ENCODE measurements at regions not wholly inside any gene's neighbourhood (a gene's known extent, or its start where the extent isn't known, plus 50 kb on each side); places are given as distances from the start of the nearest gene placed in this dataset.

DNA sequence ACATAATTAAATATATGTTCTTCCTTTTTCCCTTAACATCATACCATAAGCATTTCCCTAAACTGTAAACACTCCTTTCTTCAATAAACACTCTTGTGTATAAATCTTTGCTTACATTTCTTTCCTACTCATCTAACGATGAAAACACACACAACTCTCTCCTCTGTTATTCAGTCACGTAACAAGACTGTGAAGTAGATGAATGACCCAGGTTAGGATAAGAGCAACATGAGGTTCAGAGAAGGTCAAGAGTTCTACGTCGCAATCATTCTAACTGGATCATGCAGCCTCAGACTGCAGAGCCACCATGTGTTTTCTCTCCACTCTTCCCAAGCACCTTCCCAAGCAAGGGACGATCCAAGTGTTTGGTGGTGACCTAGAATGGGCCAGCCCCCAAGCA is 70.5 kb upstream of the SPTLC1 start:
- DNase-seq (ENCODE audit: low spot score), result no peak

DNA sequence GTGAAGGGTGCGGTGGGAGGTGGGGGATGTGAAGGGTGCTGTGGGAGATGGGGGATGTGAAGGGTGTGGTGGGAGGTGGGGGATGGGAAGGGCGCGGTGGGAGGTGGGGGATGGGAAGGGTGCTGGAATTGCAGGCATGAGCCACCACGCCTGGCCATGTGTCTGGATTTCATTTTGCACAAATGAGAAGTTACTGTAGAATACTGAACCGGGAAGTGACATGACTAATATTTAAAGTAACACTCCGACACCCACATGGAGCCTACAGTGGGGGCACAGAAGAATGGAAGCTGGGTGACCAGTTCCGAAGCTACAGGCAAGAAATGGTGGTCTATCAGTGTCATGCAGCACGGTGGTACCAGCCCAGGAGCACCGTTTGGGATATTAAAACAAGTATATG is 69.9 kb upstream of the SPTLC1 start:
- DNase-seq (ENCODE audit: low spot score), result no peak

DNA sequence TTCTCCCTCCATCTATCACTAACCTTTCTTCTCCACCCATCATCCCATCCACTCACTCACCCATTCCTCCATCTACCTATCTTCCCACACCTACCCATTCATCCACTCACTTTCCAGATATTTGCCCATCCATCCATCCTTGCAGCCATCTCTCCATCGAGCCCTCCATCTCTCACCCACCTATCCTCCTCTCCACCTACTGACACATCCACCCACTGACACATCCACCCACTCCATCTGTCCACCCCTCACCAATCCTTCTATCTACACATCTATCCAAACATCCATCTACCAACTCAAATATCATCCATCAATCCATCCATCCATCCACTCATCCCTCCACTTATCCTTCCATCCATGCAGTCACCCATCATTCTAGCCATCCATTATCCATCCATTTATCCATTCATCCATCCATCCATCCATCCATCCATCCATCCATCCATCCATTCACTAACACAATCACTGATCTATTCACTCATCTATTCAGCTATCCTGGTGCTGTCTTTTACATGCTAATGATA is 68.9 kb upstream of the SPTLC1 start:
- DNase-seq (ENCODE audit: low spot score), result no peak

DNA sequence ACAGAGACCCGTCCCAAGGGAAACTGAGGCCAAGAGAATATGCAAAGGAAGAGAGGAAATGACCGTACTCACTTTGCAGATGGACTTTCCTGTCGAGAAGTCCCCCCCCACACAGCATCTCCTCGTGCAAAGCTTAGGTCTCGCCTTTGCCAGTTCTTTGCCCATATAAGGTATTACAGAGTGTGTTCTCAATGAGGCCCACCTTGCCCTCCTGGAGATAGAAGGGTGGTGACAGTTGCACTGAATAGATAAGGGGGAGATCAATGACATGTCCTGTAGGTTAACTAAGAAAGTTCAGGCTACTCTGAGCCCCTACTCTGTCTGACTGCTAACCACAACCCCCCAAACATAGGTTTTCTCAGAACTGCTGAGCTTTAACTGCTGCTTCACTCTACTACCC is 68.2 kb upstream of the SPTLC1 start:
- DNase-seq (ENCODE audit: low spot score), result no peak

DNA sequence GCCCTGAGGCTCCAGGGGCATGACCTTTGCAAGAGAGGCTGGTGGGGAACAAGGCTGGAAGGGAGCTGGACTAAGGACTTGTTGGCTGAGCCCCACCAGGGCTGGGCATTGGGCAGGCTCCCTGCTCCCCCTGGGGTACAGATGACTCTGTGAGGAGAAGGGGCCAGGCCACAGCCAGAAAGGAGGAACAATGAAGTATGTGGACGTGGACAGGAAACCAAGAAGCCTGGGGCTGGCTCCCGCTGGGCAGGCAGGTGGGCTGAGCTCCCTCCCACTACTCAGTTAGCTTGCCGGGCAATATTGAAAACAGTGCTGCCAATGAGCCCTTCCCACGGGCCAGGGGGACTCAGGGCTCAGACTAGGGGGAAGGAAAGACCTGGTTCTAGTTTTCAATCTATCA is 66.1 kb upstream of the SPTLC1 start:
- no peak for DNase-seq (ENCODE audit: low spot score)

DNA sequence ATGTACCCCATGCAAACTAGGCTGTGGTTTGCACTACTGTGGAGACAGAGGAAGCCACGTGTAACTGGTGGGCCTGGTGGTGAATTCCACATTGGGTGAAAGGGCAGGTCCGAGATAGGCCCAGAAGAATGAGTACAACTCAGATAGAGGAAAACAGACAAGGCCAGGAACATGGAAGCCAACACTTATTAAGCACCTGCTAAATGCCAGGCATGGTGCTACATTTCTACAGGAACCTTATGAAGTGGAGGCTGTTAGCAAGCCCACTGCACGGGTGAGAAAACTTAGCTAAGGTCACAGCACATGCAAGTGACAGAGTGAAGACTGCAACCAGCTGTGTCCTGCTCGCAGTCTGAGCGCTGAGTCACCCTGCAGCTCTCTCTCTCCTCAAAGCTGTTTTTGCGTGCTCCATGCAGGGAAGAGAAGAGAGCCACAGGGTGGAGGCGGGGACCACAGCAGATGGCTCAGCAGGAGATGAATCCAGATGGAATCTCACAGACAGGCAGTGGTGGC is 65.5 kb upstream of the SPTLC1 start:
- no peak for DNase-seq (ENCODE audit: low spot score)

DNA sequence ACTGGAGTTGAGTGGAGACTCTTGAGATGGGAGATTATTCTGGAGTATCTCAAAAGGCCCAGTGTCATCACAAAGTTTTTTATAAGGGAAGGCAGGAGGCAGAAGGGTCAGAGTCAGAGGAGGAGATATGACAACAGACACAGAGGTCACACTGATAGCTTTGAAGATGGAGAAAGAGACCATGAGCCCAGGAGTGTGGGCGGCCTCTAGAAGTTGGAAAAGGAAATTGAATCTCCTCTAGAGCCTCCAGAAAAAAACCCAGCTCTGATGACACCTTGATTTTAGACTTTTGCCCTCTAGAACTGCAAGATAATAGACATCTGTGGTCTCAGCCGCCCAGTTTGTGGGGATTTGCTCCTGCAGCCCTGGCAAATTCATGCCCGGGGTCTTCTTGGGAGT is 64.8 kb upstream of the SPTLC1 start:
- DNase-seq (ENCODE audit: low spot score), result no peak

DNA sequence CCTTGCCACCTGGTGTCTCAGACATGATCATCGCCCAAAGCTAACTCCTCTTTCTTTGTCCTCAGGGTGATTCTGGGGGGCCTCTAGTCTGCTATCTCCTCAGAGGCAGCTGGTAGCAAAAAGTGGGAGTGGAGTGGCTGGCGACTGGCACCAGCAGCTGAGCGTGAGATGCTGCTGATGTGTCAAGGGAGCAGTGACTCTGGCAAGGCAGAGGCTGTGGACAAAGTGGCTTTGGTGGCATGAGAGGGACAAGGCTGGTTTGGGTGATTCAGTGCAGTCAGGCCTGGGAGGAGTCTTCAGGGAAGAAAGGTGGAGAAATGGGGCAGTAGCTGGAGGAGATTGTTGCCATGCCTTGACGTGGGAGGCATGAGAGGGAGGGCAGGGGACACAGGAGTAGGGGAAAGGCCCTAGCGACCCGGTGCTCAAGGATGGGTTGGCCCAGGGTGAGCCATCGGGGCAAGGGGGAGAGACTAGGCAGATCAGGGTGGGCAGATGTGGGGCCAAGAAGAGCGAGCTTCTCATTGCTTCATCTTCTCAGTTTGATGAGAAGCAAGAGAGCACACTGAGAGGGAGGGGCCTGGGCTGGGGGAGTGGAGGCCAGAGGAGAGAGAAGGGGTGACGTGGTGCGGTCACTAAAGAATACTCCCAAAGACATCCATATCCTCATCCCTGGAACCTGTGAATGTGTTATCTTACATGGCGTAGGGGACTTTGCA is 64.2 kb upstream of the SPTLC1 start:
- no peak for DNase-seq (ENCODE audit: low spot score)

DNA sequence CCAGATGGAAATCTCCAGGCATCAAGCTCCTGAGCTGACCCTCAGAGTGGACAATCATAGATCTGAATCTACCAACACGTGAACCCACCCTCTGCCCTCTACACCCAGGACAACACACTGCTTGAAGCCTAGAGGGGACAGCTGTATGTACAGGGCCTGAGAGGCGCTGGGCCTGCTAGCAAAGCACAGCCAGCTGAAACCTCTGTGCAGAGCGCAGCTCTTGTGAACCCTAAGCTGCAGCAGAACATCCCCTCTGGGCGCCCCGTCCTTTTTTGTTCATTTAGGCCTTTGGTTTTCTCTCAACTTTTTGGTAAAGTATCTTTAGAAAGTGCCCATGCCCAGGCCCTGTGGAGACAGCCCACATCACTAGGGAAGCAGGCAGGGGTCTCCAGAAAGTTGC is 62.4 kb upstream of the SPTLC1 start:
- no peak for DNase-seq (ENCODE audit: low spot score)

DNA sequence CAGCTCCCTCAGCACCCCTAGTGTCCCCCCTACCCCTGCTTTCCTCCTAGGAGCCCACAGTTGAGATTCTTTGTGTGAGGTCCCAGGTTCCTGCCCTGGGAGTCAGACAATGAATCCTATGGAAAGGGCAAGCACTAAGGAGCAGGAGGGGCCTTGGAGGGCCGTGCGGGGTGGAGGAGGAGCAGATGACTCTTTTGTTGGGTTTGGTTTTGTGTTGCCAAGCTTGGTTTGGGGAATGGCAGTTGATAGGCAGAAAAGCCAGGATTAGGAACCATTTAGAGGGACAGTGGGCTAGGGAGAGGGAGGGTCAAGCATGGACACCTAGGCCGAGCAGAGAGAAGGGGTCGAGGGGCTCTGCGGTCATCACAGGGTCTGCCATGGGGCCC is 61.6 kb upstream of the SPTLC1 start:
- no peak for DNase-seq (ENCODE audit: low spot score)

DNA sequence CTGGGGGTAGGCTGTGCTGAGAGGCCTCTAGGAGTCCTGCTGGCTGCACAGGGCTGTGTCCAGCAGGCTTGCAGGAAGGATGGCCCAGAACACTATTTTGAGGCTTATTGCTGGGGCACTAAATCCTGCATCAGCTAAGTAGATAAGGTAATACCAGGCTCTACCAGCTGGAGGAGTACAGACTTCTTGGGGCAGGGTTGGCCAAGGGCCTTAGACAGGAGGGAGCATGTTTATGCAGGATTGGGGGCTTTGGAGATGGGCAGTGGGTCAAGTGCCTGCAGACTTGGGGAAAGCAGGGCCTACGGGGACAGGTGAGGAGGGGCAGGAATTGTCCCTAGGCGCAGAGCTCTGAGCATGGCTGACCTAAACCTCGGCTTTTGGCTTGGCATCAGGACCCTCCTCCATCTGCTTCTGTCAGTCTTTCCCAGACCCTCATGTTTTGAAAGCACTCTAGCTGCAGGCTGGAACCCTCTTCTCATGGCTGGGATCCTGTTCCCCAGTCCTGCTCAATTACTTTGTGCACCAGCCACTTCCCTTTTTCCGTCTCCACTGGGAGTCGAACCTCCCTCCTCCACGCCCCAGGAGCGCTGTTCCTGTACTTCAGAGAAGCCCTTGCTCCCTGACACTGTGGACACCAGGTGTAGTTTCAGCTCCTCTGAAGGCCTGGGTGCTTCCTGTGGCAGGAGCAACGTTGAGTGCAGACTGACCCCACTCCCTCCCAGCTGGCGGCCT is 61.0 kb upstream of the SPTLC1 start:
- no peak for DNase-seq (ENCODE audit: low spot score)

DNA sequence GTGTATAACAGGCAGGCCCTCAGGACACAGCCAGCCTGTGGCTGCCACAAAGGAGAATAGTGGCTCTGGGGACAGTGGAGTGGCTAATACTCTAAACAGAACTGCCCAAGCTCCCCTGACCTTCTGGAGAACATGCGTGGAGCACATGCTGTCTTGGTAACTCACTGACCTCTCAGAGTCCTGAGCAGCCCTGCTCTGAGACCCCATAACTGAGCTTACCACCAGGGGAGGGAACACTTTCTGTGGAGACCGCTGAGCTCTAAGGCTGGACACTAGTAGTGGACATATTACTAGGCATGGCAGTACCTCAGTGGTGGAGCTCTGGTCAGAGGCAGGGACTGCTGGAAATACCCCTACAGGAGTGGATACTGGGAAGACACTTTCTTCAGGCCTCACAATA is 60.2 kb upstream of the SPTLC1 start:
- DNase-seq (ENCODE audit: low spot score), result no peak

DNA sequence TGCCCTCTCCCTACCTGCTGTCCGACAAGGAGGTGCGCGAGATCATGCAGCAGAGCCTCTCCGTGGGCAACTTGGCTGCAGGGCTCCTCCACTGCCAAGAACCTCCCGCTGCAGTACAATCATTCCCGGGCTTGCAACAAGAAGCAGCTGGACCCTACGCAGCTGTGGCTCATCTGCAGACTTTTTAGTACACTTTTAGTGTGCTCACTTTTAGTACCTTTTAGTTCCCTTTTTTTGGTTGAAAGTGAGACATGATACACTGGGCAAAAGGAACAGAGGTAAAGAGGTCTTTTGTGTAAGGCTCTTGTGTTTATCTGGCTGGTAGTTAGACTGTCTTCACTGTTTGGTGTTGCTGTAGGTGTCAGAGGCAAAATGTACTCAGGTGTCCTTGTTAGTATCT is 58.1 kb upstream of the SPTLC1 start:
- no peak for DNase-seq (ENCODE audit: low spot score)

DNA sequence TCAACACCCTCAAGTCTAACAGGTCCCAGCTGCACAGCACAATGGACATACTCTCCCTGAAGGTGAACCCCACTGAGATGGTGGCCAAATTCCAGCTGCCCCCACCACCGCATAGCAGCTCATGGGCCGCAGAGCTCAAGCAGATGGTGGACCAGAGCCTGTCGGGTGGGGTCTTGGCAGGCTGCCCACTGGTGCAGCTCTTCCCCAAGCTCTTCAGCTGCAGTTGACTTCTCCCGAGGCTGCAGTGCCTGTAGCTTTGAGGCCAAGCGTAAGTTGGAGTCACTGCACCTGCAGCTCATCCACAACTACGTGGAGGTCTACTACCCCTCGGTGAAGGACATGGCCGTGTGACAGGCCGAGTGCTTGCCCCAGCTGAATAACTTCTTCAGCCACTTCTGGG is 56.6 kb upstream of the SPTLC1 start:
- no peak for DNase-seq (ENCODE audit: low spot score)

DNA sequence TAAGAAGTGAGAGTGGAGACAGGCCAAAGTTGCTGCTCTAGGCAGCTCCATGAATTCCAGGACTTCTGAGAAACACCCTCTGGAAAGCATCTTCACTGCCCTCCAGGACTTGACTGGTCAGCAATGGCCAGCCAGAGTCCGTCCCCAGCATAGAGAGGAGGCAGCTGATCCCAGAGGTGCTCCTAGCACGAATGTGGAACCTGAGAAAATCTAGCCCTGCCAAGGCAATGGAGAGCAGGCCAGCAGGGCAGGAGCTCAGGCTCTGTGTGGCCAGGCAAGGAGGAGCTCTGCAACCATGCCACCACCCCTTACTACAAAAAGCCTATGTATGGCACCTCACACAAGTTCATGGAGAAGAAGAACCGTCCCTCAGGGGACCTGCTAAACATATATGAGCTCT is 56.1 kb upstream of the SPTLC1 start:
- no peak for DNase-seq (ENCODE audit: low spot score)

DNA sequence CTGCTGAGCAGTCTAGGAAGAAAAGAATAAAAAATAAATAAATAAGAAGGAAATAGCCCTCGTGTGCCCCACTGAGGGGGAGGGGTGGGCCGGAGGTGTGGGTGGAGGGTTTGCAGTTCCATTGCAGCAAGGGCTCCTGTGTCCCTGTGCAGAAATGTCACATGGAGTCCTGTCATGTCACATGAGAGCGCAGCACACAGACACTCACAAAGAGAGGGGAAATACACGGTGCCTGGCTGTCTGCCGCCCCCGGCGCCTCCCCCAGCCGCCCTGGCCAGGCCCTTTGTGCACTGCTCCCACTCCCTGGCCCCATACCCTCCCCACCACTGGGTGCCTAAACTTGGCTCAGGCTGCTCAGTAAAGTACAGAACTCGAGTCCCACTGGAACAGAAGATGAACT is 55.6 kb upstream of the SPTLC1 start:
- peak; percentile 45 for DNase-seq (ENCODE audit: low spot score)

DNA sequence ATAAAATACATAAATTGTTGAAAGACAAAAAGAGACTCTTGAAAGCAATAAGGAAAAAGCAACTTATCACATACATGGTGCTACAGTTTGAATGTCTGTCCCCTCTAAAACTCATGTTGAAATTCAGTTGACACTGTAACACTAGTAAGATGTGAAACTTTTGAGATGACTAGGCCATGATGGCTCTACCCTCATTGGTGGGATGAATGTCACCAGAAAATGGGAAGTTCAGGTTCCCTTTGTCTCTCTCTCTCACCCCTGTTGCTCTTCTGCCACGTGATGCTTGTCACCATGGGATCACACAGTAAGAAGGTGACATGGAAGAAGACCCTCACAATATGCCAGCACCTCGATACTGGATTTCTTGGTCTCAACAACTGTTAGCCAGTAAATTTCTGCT is 50.3 kb upstream of the SPTLC1 start:
- no peak for DNase-seq (ENCODE audit: low spot score)
